ENCODE measurements at regions not wholly inside any gene's neighbourhood (a gene's known extent, or its start where the extent isn't known, plus 50 kb on each side); places are given as distances from the start of the nearest gene placed in this dataset.

GRCh38 chr9:86676396-86676795, 270.9 kb downstream of the GAS1 start:
- no peaks in the 10 kb centered on the region for H3K9me3 ChIP-seq (ENCODE audit: control insufficient read depth, insufficient read depth, low read length)
- H3K36me3 ChIP-seq (ENCODE audit: control insufficient read depth, insufficient read depth, low read length), result no peaks in the 10 kb centered on the region
- no peaks in the 10 kb centered on the region for H3K4me1 ChIP-seq (ENCODE audit: control insufficient read depth, insufficient read depth, low read length)
- peak in 1 of 6 donors; percentile 56 for DNase-seq (ENCODE audit: low read depth in 4 of 6, low spot score in 6 of 6)
- no peak overlapping the region for H3K27ac ChIP-seq (ENCODE audit: low read depth, low read length)
- no peak overlapping the region for H3K4me3 ChIP-seq (ENCODE audit: low read depth, low read length)
- H3K27me3 ChIP-seq (ENCODE audit: control insufficient read depth, insufficient read depth, low read length), result no peaks in the 10 kb centered on the region
- no CpG with 5 or more reads among the region's 2 CpGs for WGBS (ENCODE audit: insufficient coverage)

- 58% methylated on average over 2 of the region's 5 CpGs for WGBS (ENCODE audit: insufficient coverage)
- H3K4me3 ChIP-seq (ENCODE audit: low read depth, low read length), result no peak overlapping the region
- no peaks in the 10 kb centered on the region for H3K9me3 ChIP-seq (ENCODE audit: control insufficient read depth, insufficient read depth, low read length)
- no peaks in the 10 kb centered on the region for H3K36me3 ChIP-seq (ENCODE audit: control insufficient read depth, insufficient read depth, low read length)
- DNase-seq (ENCODE audit: low read depth in 4 of 6, low spot score in 6 of 6), result no peak
- H3K27me3 ChIP-seq (ENCODE audit: control insufficient read depth, insufficient read depth, low read length), result no peaks in the 10 kb centered on the region
- H3K27ac ChIP-seq (ENCODE audit: low read depth, low read length), result no peak overlapping the region
- H3K4me1 ChIP-seq (ENCODE audit: control insufficient read depth, insufficient read depth, low read length), result no peaks in the 10 kb centered on the region
These were observed 271.5 kb downstream of the GAS1 start for GRCh38 chr9:86675805-86676204.

GRCh38 chr9:86674487-86674886, 272.8 kb downstream of the GAS1 start:
- no peak for DNase-seq (ENCODE audit: low read depth in 4 of 6, low spot score in 6 of 6)
- Histone ChIP-seq H3K4me1 (ENCODE audit: control insufficient read depth, insufficient read depth, low read length) (no peaks in the 10 kb centered on the region), H3K27me3 (ENCODE audit: control insufficient read depth, insufficient read depth, low read length) (no peaks in the 10 kb centered on the region), H3K27ac (ENCODE audit: low read depth, low read length) (no peak overlapping the region), H3K9me3 (ENCODE audit: control insufficient read depth, insufficient read depth, low read length) (no peaks in the 10 kb centered on the region), H3K36me3 (ENCODE audit: control insufficient read depth, insufficient read depth, low read length) (no peaks in the 10 kb centered on the region), H3K4me3 (ENCODE audit: low read depth, low read length) (no peak overlapping the region)
- WGBS (ENCODE audit: insufficient coverage), result 78% methylated on average over 1 of the region's 2 CpGs

GRCh38 chr9:86672966-86673365, 274.3 kb downstream of the GAS1 start:
- H3K4me1 ChIP-seq (ENCODE audit: control insufficient read depth, insufficient read depth, low read length), result no peaks in the 10 kb centered on the region
- DNase-seq (ENCODE audit: low read depth in 4 of 6, low spot score in 6 of 6), result peak in 1 of 6 donors; percentile 8
- no peak overlapping the region for H3K4me3 ChIP-seq (ENCODE audit: low read depth, low read length)
- no peaks in the 10 kb centered on the region for H3K27me3 ChIP-seq (ENCODE audit: control insufficient read depth, insufficient read depth, low read length)
- 80% methylated on average over 1 of the region's 2 CpGs for WGBS (ENCODE audit: insufficient coverage)
- no peaks in the 10 kb centered on the region for H3K9me3 ChIP-seq (ENCODE audit: control insufficient read depth, insufficient read depth, low read length)
- no peak overlapping the region for H3K27ac ChIP-seq (ENCODE audit: low read depth, low read length)
- no peaks in the 10 kb centered on the region for H3K36me3 ChIP-seq (ENCODE audit: control insufficient read depth, insufficient read depth, low read length)

GRCh38 chr9:86672301-86672700, 275.0 kb downstream of the GAS1 start:
- Histone ChIP-seq H3K4me1 (ENCODE audit: control insufficient read depth, insufficient read depth, low read length) (no peaks in the 10 kb centered on the region), H3K4me3 (ENCODE audit: low read depth, low read length) (no peak overlapping the region), H3K9me3 (ENCODE audit: control insufficient read depth, insufficient read depth, low read length) (no peaks in the 10 kb centered on the region), H3K27me3 (ENCODE audit: control insufficient read depth, insufficient read depth, low read length) (no peaks in the 10 kb centered on the region), H3K36me3 (ENCODE audit: control insufficient read depth, insufficient read depth, low read length) (no peaks in the 10 kb centered on the region), H3K27ac (ENCODE audit: low read depth, low read length) (no peak overlapping the region)
- no peak for DNase-seq (ENCODE audit: low read depth in 4 of 6, low spot score in 6 of 6)
- 79% methylated on average over 6 of the region's 9 CpGs for WGBS (ENCODE audit: insufficient coverage)

- Histone ChIP-seq H3K4me1 (ENCODE audit: control insufficient read depth, insufficient read depth, low read length) (no peaks in the 10 kb centered on the region), H3K4me3 (ENCODE audit: low read depth, low read length) (no peak overlapping the region), H3K9me3 (ENCODE audit: control insufficient read depth, insufficient read depth, low read length) (no peaks in the 10 kb centered on the region), H3K27me3 (ENCODE audit: control insufficient read depth, insufficient read depth, low read length) (no peaks in the 10 kb centered on the region), H3K36me3 (ENCODE audit: control insufficient read depth, insufficient read depth, low read length) (no peaks in the 10 kb centered on the region), H3K27ac (ENCODE audit: low read depth, low read length) (no peak overlapping the region)
- WGBS (ENCODE audit: insufficient coverage), result no CpG with 5 or more reads among the region's 1 CpG
- no peak for DNase-seq (ENCODE audit: low read depth in 4 of 6, low spot score in 6 of 6)
These were observed 276.3 kb downstream of the GAS1 start for GRCh38 chr9:86671018-86671417.

GRCh38 chr9:86670536-86670935, 276.8 kb downstream of the GAS1 start:
- DNase-seq (ENCODE audit: low read depth in 4 of 6, low spot score in 6 of 6), result no peak
- Histone ChIP-seq H3K9me3 (ENCODE audit: control insufficient read depth, insufficient read depth, low read length) (no peaks in the 10 kb centered on the region), H3K4me1 (ENCODE audit: control insufficient read depth, insufficient read depth, low read length) (no peaks in the 10 kb centered on the region), H3K27me3 (ENCODE audit: control insufficient read depth, insufficient read depth, low read length) (no peaks in the 10 kb centered on the region), H3K36me3 (ENCODE audit: control insufficient read depth, insufficient read depth, low read length) (no peaks in the 10 kb centered on the region), H3K27ac (ENCODE audit: low read depth, low read length) (no peak overlapping the region), H3K4me3 (ENCODE audit: low read depth, low read length) (no peak overlapping the region)
- 93% methylated on average over 2 of the region's 4 CpGs for WGBS (ENCODE audit: insufficient coverage)

GRCh38 chr9:86670076-86670475, 277.2 kb downstream of the GAS1 start:
- no peaks in the 10 kb centered on the region for H3K36me3 ChIP-seq (ENCODE audit: control insufficient read depth, insufficient read depth, low read length)
- WGBS (ENCODE audit: insufficient coverage), result 100% methylated on average over 1 of the region's 3 CpGs
- H3K4me3 ChIP-seq (ENCODE audit: low read depth, low read length), result no peak overlapping the region
- H3K27ac ChIP-seq (ENCODE audit: low read depth, low read length), result no peak overlapping the region
- no peak for DNase-seq (ENCODE audit: low read depth in 4 of 6, low spot score in 6 of 6)
- no peaks in the 10 kb centered on the region for H3K27me3 ChIP-seq (ENCODE audit: control insufficient read depth, insufficient read depth, low read length)
- H3K9me3 ChIP-seq (ENCODE audit: control insufficient read depth, insufficient read depth, low read length), result no peaks in the 10 kb centered on the region
- no peaks in the 10 kb centered on the region for H3K4me1 ChIP-seq (ENCODE audit: control insufficient read depth, insufficient read depth, low read length)

- peak in 1 of 6 donors; percentile 28 for DNase-seq (ENCODE audit: low read depth in 4 of 6, low spot score in 6 of 6)
- H3K9me3 ChIP-seq (ENCODE audit: control insufficient read depth, insufficient read depth, low read length), result no peaks in the 10 kb centered on the region
- no peak overlapping the region for H3K4me3 ChIP-seq (ENCODE audit: low read depth, low read length)
- no peaks in the 10 kb centered on the region for H3K27me3 ChIP-seq (ENCODE audit: control insufficient read depth, insufficient read depth, low read length)
- no peak overlapping the region for H3K27ac ChIP-seq (ENCODE audit: low read depth, low read length)
- WGBS (ENCODE audit: insufficient coverage), result 33% methylated on average over 1 of the region's 4 CpGs
- no peaks in the 10 kb centered on the region for H3K36me3 ChIP-seq (ENCODE audit: control insufficient read depth, insufficient read depth, low read length)
- H3K4me1 ChIP-seq (ENCODE audit: control insufficient read depth, insufficient read depth, low read length), result no peaks in the 10 kb centered on the region
These were observed 277.9 kb downstream of the GAS1 start for GRCh38 chr9:86669422-86669821.

GRCh38 chr9:86668488-86668887, 278.8 kb downstream of the GAS1 start:
- no peak overlapping the region for H3K4me3 ChIP-seq (ENCODE audit: low read depth, low read length)
- no peaks in the 10 kb centered on the region for H3K4me1 ChIP-seq (ENCODE audit: control insufficient read depth, insufficient read depth, low read length)
- H3K36me3 ChIP-seq (ENCODE audit: control insufficient read depth, insufficient read depth, low read length), result no peaks in the 10 kb centered on the region
- no peaks in the 10 kb centered on the region for H3K27me3 ChIP-seq (ENCODE audit: control insufficient read depth, insufficient read depth, low read length)
- no peak overlapping the region for H3K27ac ChIP-seq (ENCODE audit: low read depth, low read length)
- no peak for DNase-seq (ENCODE audit: low read depth in 4 of 6, low spot score in 6 of 6)
- H3K9me3 ChIP-seq (ENCODE audit: control insufficient read depth, insufficient read depth, low read length), result no peaks in the 10 kb centered on the region
